HG03565 (cell line): ENCODE measurements at regions not wholly inside any gene's neighbourhood (a gene's known extent, or its start where the extent isn't known, plus 50 kb on each side); places are given as distances from the start of the nearest gene placed in this dataset.
"Not testable (repeated sequence)": the region's sequence is repeated elsewhere in the genome, so short reads cannot be mapped to it uniquely, and the experiment has no call there.

Source experiments
- ATAC-seq: cut with Tn5 transposase; IDR thresholded peaks from one replicate; pipeline ENCODE4 v1.9.1; 2021; ENCODE audit warnings: mild to moderate bottlenecking, moderate library complexity; ENCODE audit not compliant: unreplicated experiment

DNA sequence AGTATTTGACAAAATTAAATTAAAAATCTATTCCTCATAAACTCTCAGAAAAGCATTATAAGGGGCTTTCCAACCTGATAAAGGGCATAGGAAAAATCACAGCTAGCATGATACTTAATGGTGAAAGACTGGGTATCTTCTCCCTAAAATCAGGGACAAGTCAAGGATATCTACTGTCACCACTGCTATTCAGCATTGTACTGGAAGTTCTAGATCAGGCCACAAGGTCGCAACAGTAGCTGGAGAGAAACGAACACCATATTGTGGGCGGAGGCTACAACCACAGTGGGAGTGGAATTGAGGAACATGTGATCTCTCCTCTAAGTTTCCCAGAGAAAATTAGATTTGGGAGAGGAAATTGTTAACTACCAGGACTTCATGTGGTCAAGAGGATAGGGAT is 70.0 kb upstream of the NAMPT start:
- no peak for ATAC-seq

DNA sequence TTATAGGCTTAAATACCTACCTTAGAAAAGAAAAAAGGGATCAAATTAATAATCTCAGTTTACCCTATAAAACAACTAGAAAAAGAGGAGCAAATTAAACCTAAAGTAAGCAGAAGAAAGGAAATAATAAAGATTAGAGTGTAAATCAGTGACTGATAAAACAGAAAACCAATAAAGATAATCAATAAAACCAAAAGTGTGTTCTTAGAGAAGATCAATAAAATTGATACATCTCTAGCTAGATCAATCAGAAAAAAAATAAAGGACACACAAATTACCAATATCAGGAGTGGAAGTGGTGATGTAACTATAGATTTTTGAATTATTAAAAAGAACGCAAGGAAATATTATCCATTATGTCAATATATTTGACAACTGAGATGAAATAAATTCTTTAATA is 69.2 kb upstream of the NAMPT start:
- no peak for ATAC-seq

DNA sequence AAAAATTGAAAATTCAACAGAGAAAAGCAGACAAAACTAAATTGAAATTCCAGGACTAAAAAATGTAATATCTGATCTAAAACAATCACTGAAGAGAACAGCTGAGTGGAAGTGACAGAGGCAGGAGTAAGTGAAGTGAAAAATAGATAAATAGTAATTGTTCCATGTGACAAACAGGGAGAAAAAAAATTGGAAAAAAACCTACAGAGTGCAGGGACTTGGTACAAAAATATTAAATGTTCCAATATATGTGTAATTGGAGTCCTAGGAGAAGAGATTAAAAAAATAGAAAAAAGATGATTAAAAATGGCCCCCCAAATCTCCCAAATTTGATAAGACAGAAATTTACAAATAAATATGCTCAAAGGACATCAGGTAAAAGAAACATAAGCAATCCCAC is 63.4 kb upstream of the NAMPT start:
- ATAC-seq = no peak

DNA sequence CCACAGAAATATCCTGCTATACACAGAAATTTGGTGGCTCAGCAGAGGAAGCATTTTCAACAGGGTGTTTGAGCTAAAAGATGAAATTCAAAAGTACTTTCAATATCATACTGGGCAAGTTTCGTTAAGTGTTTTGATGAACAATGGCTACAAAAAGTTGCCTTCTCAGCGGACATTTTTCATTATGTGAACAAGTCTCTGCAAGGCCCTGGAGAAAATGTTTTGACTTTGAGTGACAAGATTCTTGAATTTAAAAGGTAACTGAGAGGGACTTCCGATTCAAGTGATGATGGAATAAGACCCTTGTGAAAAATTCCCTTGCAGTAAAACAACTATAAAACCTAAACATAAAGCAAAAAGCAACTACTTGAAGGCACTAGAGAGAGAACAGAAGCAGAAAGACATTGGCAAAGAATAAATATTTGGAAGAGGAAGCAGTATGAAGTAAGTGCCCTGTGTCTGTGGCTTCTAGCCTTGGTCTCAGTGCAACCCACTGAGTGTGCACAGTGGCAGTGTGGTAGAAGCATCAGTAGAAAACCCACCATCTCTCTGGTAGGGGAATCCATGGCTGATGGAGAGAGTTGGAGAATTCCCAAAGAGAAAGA is 62.5 kb upstream of the NAMPT start:
- ATAC-seq = no peak

DNA sequence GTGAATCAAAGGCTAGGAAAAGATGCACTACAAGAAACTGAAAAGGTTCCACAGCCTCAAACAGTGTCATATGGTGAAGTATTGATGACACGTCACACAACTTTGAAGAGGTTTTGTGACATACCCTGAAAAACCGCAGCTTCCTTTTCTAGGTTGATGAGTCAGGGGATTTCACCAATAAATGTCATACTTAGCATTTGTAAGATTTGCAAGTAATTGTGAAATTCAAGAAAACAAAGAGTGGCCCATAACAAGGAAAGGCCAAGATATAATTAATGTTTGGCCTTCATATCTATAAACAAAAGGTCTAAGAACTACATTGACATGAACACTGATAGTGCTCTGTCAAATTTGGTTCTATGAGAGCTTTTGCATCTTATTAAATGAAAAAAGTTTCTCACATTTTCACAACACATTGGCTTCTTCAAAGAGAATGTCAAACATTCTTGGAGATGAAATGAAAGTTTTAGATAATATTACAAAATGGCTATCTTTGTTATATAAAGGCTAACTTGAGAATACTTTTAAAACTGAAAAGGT is 62.0 kb upstream of the NAMPT start:
- peak; percentile 91 for ATAC-seq

DNA sequence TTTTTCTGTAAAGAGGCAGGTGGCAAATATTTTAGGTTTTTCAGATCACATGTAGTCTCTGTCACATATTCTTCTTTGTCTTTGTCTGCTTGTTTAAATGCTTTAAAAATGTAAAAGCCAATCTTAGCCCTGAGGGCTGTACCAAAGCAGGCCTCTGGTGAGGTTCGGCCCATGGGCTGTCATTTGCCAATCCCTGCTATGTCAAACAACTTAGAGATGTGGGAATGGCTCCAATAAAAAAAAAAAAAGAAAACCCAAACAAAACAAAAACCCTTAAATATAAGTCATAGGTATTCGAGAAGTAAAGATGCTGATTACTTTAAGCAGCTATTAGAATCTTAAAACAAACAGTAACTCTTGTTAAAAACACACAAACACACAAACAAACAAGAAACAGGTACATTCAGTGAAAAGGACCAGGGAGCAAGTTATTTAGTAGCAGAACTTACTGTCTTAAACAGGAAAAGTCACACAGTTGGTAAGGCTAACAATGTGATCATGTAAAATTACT is 61.4 kb upstream of the NAMPT start:
- no peak for ATAC-seq

DNA sequence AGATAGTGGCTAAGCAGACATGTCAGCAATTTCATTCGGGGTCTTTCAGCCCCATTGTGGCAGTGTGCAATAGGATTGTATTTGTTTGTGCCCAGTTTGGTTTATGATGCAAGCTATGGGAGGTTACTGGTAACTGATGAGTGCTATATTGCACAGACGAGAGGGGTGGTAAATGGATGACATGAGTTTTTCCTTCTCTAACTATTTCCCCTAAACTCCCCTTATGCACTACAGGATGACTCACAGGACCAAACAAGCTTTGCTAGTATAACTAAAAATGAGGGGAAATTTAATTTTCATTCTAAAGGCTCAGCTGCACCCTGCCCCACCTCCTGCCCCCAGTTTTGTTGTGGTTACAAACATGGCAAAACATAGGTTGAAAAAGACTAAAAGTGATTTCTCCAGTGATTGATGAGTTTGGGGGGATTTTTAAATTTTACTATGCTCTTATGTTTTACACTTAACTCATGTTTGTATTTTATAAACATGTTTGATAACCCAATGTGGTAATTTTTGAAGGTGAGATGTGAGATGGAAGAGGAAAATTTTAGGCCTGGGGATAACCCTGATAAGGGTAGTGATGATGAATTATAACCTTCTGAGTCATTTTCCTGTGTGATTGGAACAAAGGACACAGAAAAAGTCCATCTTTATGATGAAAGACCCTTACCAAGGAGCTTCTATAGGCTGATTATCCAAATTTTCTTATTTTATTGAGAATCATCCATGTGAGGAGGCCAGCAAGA is 60.8 kb upstream of the NAMPT start:
- no peak for ATAC-seq

DNA sequence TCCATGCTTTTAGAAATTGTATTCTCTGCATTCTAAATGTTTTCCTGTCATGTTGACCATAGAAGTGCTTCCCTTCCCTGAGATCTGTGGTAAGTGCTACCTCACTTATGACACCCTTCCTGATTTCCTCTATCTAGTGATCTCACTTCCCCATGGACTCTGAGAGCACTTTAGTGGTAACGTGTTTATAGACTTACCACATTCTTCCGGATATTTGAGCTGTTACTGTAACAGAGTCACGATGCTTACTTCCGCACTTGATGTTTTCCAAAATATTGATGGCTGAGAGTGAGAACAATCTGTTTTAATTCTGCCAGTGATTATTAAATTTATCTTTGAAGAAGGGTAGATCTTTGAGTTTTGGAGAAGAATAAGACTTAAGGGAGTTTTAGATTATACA is 60.1 kb upstream of the NAMPT start:
- no peak for ATAC-seq

DNA sequence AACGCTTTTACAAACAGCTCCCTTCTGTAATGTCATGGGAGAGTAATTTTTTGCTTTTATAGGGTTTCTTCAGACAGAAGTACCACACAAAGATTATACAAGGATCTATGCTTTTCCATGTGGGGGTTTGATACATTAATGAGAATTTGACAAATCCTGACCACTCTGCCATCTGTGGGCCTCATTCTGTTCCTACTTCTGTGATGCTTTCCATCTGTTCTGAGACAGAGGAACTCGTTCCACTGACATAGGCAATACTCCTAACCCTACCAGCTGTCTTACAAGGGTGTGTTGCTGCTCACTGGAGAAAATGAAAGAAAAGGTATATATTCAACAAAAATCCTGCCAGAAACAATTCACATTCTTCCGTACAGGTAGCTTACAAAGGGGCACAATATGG is 59.4 kb upstream of the NAMPT start:
- no peak for ATAC-seq

DNA sequence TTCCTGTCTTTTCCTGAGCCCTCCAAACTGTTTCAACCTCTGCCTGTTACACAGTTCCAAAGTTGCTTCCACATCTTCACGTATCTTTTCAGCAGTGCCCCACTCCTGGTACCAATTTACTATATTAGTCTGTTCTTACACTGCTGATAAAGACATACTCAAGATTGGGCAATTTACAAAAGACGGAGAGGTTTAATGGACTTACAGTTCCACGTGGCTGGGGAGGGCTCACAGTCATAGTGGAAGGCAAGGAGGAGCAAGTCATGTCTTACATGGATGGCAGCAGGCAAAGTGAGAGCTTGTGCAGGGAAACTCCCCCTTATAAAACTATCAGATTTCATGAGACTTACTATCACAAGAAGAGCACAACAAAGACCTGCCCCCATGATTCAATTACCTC is 57.3 kb upstream of the NAMPT start:
- ATAC-seq = not testable (repeated sequence)

DNA sequence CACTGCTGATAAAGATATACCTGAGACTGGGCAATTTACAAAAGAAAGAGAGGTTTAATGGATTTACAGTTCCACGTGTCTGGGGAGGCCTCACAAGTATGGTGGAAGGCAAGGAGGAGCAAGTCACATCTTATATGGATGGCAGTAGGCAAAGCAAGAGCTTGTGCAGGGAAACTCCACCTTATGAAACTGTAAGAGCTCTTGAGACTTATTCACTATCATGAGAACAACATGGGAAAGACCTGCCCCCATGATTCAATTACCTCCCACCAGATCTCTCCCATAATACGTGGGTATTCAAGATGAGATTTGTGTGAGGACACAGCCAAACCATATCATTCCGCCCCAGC is 55.4 kb upstream of the NAMPT start:
- ATAC-seq = not testable (repeated sequence)

DNA sequence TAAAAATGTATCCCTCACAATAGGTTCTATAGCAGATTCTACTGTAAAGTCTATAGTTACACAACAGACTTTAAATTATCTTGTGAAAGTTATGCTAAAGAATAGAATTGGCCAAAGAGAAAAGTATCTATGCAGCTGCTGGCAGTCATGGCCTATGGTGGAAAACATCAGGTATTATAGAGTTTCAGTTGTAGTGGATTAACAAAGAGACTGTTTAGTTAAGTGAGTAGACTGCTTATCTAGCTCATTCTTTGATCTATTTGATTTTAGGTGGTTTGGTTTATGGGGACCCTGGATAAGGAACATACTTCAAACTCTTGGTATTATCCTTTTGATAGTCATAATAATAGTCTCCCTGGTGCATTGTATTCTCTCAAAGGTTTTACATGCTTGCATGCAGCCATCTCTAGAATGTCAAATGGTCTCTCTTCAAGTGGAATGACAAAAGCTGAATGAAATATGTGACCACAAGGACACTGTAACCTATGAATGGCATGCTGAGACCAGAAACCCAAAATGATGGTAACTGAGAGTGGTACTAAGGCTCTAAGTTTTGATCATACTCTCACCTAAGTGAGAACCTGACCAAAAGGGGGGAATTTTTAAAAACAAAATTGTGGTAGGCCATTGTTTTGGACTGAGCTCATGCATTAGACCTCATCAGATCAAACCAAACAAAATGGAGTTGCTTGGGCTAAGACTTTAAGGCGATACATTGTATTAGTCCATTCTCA is 54.9 kb upstream of the NAMPT start:
- ATAC-seq = no peak

DNA sequence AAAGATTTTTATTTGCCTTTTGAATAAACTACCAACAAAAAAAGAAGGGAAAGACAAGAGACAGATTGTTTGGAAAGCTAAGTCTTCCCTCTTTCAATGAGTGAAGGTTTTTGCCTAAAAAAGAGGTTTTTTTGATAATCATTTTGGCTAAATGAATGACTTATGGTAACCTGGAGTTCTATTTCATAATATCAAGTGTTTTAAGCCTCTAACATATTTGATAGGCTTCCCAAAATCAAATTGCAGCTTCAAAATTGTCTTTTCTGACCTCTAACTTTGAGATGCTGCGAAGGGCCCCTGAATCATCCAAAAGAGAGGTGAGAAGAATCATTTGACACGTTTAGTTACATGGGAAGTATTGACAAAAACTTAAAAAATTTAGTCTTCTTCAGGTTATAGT is 53.0 kb upstream of the NAMPT start:
- no peak for ATAC-seq

DNA sequence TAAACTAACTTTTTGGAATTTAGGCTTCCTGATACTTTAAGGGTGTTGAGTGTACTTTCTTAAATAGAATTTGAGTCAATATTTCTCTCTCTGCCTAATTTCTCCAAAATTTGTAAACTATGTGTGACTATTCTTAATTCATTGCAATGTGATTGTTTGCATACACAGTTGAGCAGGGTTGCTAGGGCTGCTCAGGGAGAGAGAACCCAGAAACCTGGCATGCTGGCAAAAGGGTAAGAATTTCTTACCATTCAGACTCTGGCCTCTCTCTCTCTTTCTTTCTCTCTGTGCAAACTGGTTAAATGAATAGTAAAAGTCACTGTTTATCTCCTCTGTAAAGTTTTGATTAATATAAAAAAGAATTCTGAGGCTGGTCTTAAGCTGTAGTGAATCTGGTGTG is 51.0 kb upstream of the NAMPT start:
- no peak for ATAC-seq
